RWPE2 (cell line): ENCODE measurements at regions not wholly inside any gene's neighbourhood (a gene's known extent, or its start where the extent isn't known, plus 50 kb on each side); places are given as distances from the start of the nearest gene placed in this dataset.

Source experiments
- ATAC-seq: fragments of 200-7000 bp; cut with Tn5 transposase; 3 replicates; pipeline ENCODE4 v1.9.1; 2021; ENCODE audit warnings: low read depth
- DNase-seq: peaks from one replicate; pipeline ENCODE4 v3.0.0-alpha.2; 2020; ENCODE audit warnings: low spot score
- H3K27ac ChIP-seq: fragments of 450-650 bp; 2 replicates; pipeline ENCODE4 v1.5.1; 2017; ENCODE audit warnings: mild to moderate bottlenecking; ENCODE audit not compliant: poor library complexity, severe bottlenecking
- H3K27me3 ChIP-seq: fragments of 250-450 bp; sonication (Bioruptor Pico); 2 replicates; pipeline ENCODE4 v1.5.1; 2021; ENCODE audit warnings: mild to moderate bottlenecking, moderate library complexity; ENCODE audit not compliant: insufficient read depth, poor library complexity, severe bottlenecking
- H3K36me3 ChIP-seq: fragments of 250-450 bp; sonication (Bioruptor Pico); 2 replicates; pipeline ENCODE4 v1.5.1; 2020; ENCODE audit warnings: low read depth, mild to moderate bottlenecking, moderate library complexity
- H3K4me1 ChIP-seq: fragments of 250-450 bp; sonication (Bioruptor Pico); 2 replicates; pipeline ENCODE4 v1.5.1; 2021; ENCODE audit warnings: mild to moderate bottlenecking, moderate library complexity; ENCODE audit not compliant: insufficient read depth, poor library complexity, severe bottlenecking
- H3K4me3 ChIP-seq: fragments of 250-450 bp; sonication (Bioruptor Pico); 2 replicates; pipeline ENCODE4 v1.5.1; 2021; ENCODE audit warnings: mild to moderate bottlenecking, moderate library complexity; ENCODE audit not compliant: severe bottlenecking
- H3K9me3 ChIP-seq: fragments of 250-450 bp; sonication (Bioruptor Pico); 2 replicates; pipeline ENCODE4 v1.5.1; 2021; ENCODE audit warnings: mild to moderate bottlenecking, moderate library complexity; ENCODE audit not compliant: severe bottlenecking
- CTCF ChIP-seq: fragments of 450-650 bp; IDR thresholded peaks from one replicate; pipeline ENCODE4 v1.5.1; 2017; ENCODE audit warnings: mild to moderate bottlenecking, moderate library complexity; ENCODE audit not compliant: poor library complexity, severe bottlenecking

DNA sequence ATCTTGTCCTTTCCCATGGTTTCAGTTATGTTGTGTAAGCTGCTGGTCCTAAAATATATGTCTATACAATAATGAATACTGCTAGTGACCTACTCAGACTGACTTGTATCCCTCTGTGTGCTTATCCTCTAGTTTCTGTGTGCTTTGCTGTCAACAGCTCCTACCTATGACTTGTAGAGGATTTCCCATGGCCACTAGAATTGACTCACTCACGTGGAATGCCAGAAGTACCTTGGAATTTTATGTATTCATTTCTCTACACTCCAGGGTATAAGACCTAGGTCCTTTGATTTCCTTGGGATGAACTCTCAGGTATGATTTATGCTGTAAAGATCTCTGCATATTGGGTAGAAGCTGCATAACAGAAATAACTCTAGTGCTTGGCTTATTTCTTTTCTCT, 279.9 kb upstream of the SLIT2 start:
- ATAC-seq (peak; percentile 98), DNase-seq (no peak)
- no peaks in the 10 kb centered on the region for H3K36me3 ChIP-seq
- no peak for TF ChIP-seq CTCF
- H3K4me3 ChIP-seq, result no peak overlapping the region
- H3K27ac ChIP-seq, result peak overlapping the region; percentile 36
- H3K27me3 ChIP-seq, result no peaks in the 10 kb centered on the region
- H3K4me1 ChIP-seq, result peaks cover 4% of the 10 kb centered on the region
- H3K9me3 ChIP-seq, result no peaks in the 10 kb centered on the region

DNA sequence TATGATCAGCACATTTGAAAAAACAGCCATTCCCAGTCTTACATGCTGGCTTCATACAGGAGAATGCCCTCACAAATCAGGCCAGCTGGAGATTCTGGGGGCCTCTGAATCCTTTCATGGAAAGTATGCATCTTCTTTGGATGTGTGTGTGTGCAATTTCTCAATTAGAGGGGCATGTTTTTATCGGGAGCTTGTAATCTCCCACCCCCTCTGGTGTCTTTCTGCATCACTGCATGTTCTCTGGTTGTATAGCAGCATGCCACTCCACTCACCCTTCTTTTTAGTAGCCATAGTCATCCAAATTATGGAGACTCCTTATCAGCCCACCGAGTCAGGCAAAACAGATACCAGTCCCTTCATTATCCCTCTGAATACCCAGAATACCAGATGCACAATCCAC, 282.2 kb upstream of the SLIT2 start:
- Histone ChIP-seq H3K36me3 (no peaks in the 10 kb centered on the region), H3K27me3 (no peaks in the 10 kb centered on the region), H3K27ac (no peak overlapping the region), H3K4me1 (peaks cover 4% of the 10 kb centered on the region), H3K4me3 (no peak overlapping the region), H3K9me3 (no peaks in the 10 kb centered on the region)
- TF ChIP-seq CTCF, result no peak
- ATAC-seq, result no peak
- no peak for DNase-seq

GRCh38 chr4:19961091-19961490, 290.6 kb upstream of the SLIT2 start:
- ATAC-seq (peak; percentile 88), DNase-seq (no peak)
- Histone ChIP-seq H3K36me3 (no peaks in the 10 kb centered on the region), H3K27me3 (no peaks in the 10 kb centered on the region), H3K27ac (peak overlapping the region; percentile 25), H3K4me3 (no peak overlapping the region), H3K4me1 (peaks cover 8% of the 10 kb centered on the region), H3K9me3 (no peaks in the 10 kb centered on the region)
- no peak for TF ChIP-seq CTCF

- no peak for DNase-seq
Observed at GRCh38 chr4:19958848-19959247, 292.9 kb upstream of the SLIT2 start.

More at GRCh38 chr4:19958848-19959247, 292.9 kb upstream of the SLIT2 start:
- peaks cover 8% of the 10 kb centered on the region for H3K4me1 ChIP-seq
- no peaks in the 10 kb centered on the region for H3K9me3 ChIP-seq
- no peak for ATAC-seq
- no peaks in the 10 kb centered on the region for H3K27me3 ChIP-seq
- H3K36me3 ChIP-seq, result no peaks in the 10 kb centered on the region
- H3K4me3 ChIP-seq, result no peak overlapping the region
- H3K27ac ChIP-seq, result no peak overlapping the region
- no peak for TF ChIP-seq CTCF
